Suprapubic skin (tissue), 4 donors: ENCODE measurements at regions not wholly inside any gene's neighbourhood (a gene's known extent, or its start where the extent isn't known, plus 50 kb on each side); places are given as distances from the start of the nearest gene placed in this dataset.
"Not testable (repeated sequence)": the region's sequence is repeated elsewhere in the genome, so short reads cannot be mapped to it uniquely, and the experiment has no call there.

ENCODE experiments used
- DNase-seq, 2 donors: peaks; one replicate each; pipeline ENCODE4 v3.0.0-alpha.2; 2019; ENCODE audit warnings: low spot score in 2 of 2
- H3K27ac ChIP-seq: fragments of 200-600 bp; sonication (generic); one replicate; pipeline ENCODE4 v1.5.1; 2019
- H3K27me3 ChIP-seq: fragments of 200-600 bp; sonication (generic); one replicate; pipeline ENCODE4 v1.5.1; 2019
- H3K36me3 ChIP-seq: fragments of 200-600 bp; sonication (generic); one replicate; pipeline ENCODE4 v1.5.1; 2019
- H3K4me1 ChIP-seq: fragments of 200-600 bp; sonication (generic); one replicate; pipeline ENCODE4 v1.5.1; 2019
- H3K4me3 ChIP-seq: fragments of 200-600 bp; sonication (generic); one replicate; pipeline ENCODE4 v1.5.1; 2019; ENCODE audit warnings: mild to moderate bottlenecking
- H3K9me3 ChIP-seq: fragments of 200-600 bp; sonication (generic); one replicate; pipeline ENCODE4 v1.5.1; 2019
- CTCF ChIP-seq, 2 donors: fragments of 200-600 bp in 1 of 2; fragments of 450-650 bp in 1 of 2; sonication (generic) in 1 of 2; IDR thresholded peaks; one replicate each; pipeline ENCODE4 v1.5.1; 2016 to 2019; ENCODE audit warnings: antibody characterized with exemption in 2 of 2, mild to moderate bottlenecking in 1 of 2, moderate library complexity in 1 of 2
- EP300 ChIP-seq: sonication (generic); formaldehyde crosslinking; IDR thresholded peaks from one replicate; pipeline ENCODE4 v1.6.1; 2017; ENCODE audit warnings: antibody characterized with exemption
- POLR2A ChIP-seq, 2 donors: fragments of 450-650 bp; IDR thresholded peaks; one replicate each; pipeline ENCODE4 v1.6.1; 2017; ENCODE audit warnings: antibody characterized with exemption in 2 of 2, mild to moderate bottlenecking in 2 of 2, moderate library complexity in 2 of 2
- POLR2AphosphoS5 ChIP-seq, 3 donors: sonication (generic); formaldehyde crosslinking; IDR thresholded peaks; one replicate each; pipeline ENCODE4 v1.6.1; 2017; ENCODE audit warnings: antibody characterized with exemption in 3 of 3
- WGBS: methylation state at CpG from one replicate; pipeline ENCODE4 v1.1.5; 2018; 5-methylcytosine and 5-hydroxymethylcytosine counted together

- H3K9me3 ChIP-seq, result no peaks in the 10 kb centered on the region
- no peak for TF ChIP-seq CTCF (IDR thresholded peaks at IDR 0.05)
- no peak for TF ChIP-seq POLR2A (IDR thresholded peaks at IDR 0.05)
- no peak for TF ChIP-seq POLR2AphosphoS5 (IDR thresholded peaks at IDR 0.05)
- no peak for TF ChIP-seq EP300
- 78% methylated on average over 2 of the region's 2 CpGs for WGBS
- no peaks in the 10 kb centered on the region for H3K36me3 ChIP-seq
- H3K27me3 ChIP-seq, result no peaks in the 10 kb centered on the region
- H3K4me1 ChIP-seq, result no peaks in the 10 kb centered on the region
- no peak for DNase-seq
- no peak overlapping the region for H3K27ac ChIP-seq
- no peak overlapping the region for H3K4me3 ChIP-seq
These were observed 87.2 kb downstream of the RMI1 start for GRCh38 chr9:84067821-84068220.

GRCh38 chr9:84068872-84069271 lies 88.3 kb downstream of the RMI1 start:
- H3K4me3 ChIP-seq, result no peak overlapping the region
- no peaks in the 10 kb centered on the region for H3K4me1 ChIP-seq
- no peak for DNase-seq
- WGBS, result 62% methylated on average over 5 of the region's 5 CpGs
- no peaks in the 10 kb centered on the region for H3K27me3 ChIP-seq
- H3K9me3 ChIP-seq, result no peaks in the 10 kb centered on the region
- no peaks in the 10 kb centered on the region for H3K36me3 ChIP-seq
- H3K27ac ChIP-seq, result no peak overlapping the region
- no peak for TF ChIP-seq POLR2AphosphoS5 (IDR thresholded peaks at IDR 0.05)

- 87% methylated on average over 8 of the region's 8 CpGs for WGBS
These were observed 90.0 kb downstream of the RMI1 start for GRCh38 chr9:84070590-84070989.

GRCh38 chr9:84072621-84073180 lies 92.1 kb downstream of the RMI1 start:
- TF ChIP-seq POLR2A (IDR thresholded peaks at IDR 0.05) (no peak), EP300 (no peak), CTCF (IDR thresholded peaks at IDR 0.05) (no peak), POLR2AphosphoS5 (IDR thresholded peaks at IDR 0.05) (no peak)
- Histone ChIP-seq H3K27me3 (no peaks in the 10 kb centered on the region), H3K4me1 (no peaks in the 10 kb centered on the region), H3K36me3 (no peaks in the 10 kb centered on the region), H3K27ac (no peak overlapping the region), H3K4me3 (no peak overlapping the region), H3K9me3 (no peaks in the 10 kb centered on the region)
- 93% methylated on average over 3 of the region's 3 CpGs for WGBS
- no peak for DNase-seq

More at GRCh38 chr9:84070590-84070989, 90.0 kb downstream of the RMI1 start:
- H3K4me3 ChIP-seq, result no peak overlapping the region
- H3K36me3 ChIP-seq, result no peaks in the 10 kb centered on the region
- no peaks in the 10 kb centered on the region for H3K4me1 ChIP-seq
- no peaks in the 10 kb centered on the region for H3K9me3 ChIP-seq
- no peaks in the 10 kb centered on the region for H3K27me3 ChIP-seq
- TF ChIP-seq POLR2A (IDR thresholded peaks at IDR 0.05) (no peak), POLR2AphosphoS5 (IDR thresholded peaks at IDR 0.05) (no peak), CTCF (IDR thresholded peaks at IDR 0.05) (no peak), EP300 (no peak)
- H3K27ac ChIP-seq, result no peak overlapping the region
- no peak for DNase-seq

- Histone ChIP-seq H3K27ac (no peak overlapping the region), H3K27me3 (no peaks in the 10 kb centered on the region), H3K4me3 (no peak overlapping the region), H3K4me1 (no peaks in the 10 kb centered on the region), H3K9me3 (no peaks in the 10 kb centered on the region), H3K36me3 (no peaks in the 10 kb centered on the region)
- DNase-seq, result no peak
- no peak for TF ChIP-seq POLR2AphosphoS5 (IDR thresholded peaks at IDR 0.05)
- TF ChIP-seq EP300, result no peak
- TF ChIP-seq POLR2A (IDR thresholded peaks at IDR 0.05), result no peak
- TF ChIP-seq CTCF (IDR thresholded peaks at IDR 0.05), result no peak
These were observed 94.4 kb downstream of the RMI1 start for GRCh38 chr9:84075004-84075403.

GRCh38 chr9:84076384-84076783 lies 95.8 kb downstream of the RMI1 start:
- WGBS, result 90% methylated on average over 1 of the region's 1 CpG
- no peak for TF ChIP-seq POLR2AphosphoS5 (IDR thresholded peaks at IDR 0.05)
- TF ChIP-seq EP300, result no peak
- no peak for TF ChIP-seq POLR2A (IDR thresholded peaks at IDR 0.05)
- no peak for TF ChIP-seq CTCF (IDR thresholded peaks at IDR 0.05)
- H3K27me3 ChIP-seq, result no peaks in the 10 kb centered on the region
- no peaks in the 10 kb centered on the region for H3K4me1 ChIP-seq
- H3K36me3 ChIP-seq, result no peaks in the 10 kb centered on the region
- H3K9me3 ChIP-seq, result no peaks in the 10 kb centered on the region
- H3K27ac ChIP-seq, result no peak overlapping the region
- H3K4me3 ChIP-seq, result no peak overlapping the region
- DNase-seq, result no peak

GRCh38 chr9:84077816-84078215 lies 97.2 kb downstream of the RMI1 start:
- H3K36me3 ChIP-seq, H3K27ac ChIP-seq, H3K4me3 ChIP-seq, H3K4me1 ChIP-seq, H3K27me3 ChIP-seq, DNase-seq, H3K9me3 ChIP-seq: not testable (repeated sequence)
- WGBS, result 68% methylated on average over 1 of the region's 1 CpG
